Ishikawa (cell line): ENCODE measurements at regions not wholly inside any gene's neighbourhood (a gene's known extent, or its start where the extent isn't known, plus 50 kb on each side); places are given as distances from the start of the nearest gene placed in this dataset.

Source experiments
- CEBPB ChIP-seq: IDR thresholded peaks from 2 replicates; pipeline ENCODE4 v1.6.1; 2012
- CREB1 ChIP-seq: IDR thresholded peaks from 2 replicates; pipeline ENCODE4 v1.6.1; 2012; ENCODE audit warnings: low read depth
- EGR1 ChIP-seq: IDR thresholded peaks from 2 replicates; pipeline ENCODE4 v1.6.1; 2012
- EP300 ChIP-seq: IDR thresholded peaks from 2 replicates; pipeline ENCODE4 v1.6.1; 2012; ENCODE audit warnings: borderline replicate concordance
- FOXM1 ChIP-seq: IDR thresholded peaks from 2 replicates; pipeline ENCODE4 v1.6.1; 2012; ENCODE audit warnings: low read depth, borderline replicate concordance
- MAX ChIP-seq: IDR thresholded peaks from 2 replicates; pipeline ENCODE4 v1.6.1; 2012
- NFIC ChIP-seq: IDR thresholded peaks from 2 replicates; pipeline ENCODE4 v1.6.1; 2012
- RAD21 ChIP-seq: IDR thresholded peaks from 2 replicates; pipeline ENCODE4 v1.6.1; 2012; ENCODE audit warnings: low read depth
- REST ChIP-seq: IDR thresholded peaks from 2 replicates; pipeline ENCODE4 v1.6.1; 2012; ENCODE audit warnings: low read depth, mild to moderate bottlenecking
- TAF1 ChIP-seq: IDR thresholded peaks from 2 replicates; pipeline ENCODE4 v1.6.1; 2012; ENCODE audit warnings: low read depth, mild to moderate bottlenecking
- TCF12 ChIP-seq: IDR thresholded peaks from 2 replicates; pipeline ENCODE4 v1.6.1; 2012; ENCODE audit warnings: low read depth
- TEAD4 ChIP-seq: IDR thresholded peaks from 2 replicates; pipeline ENCODE4 v1.6.1; 2012
- USF1 ChIP-seq: IDR thresholded peaks from 2 replicates; pipeline ENCODE4 v1.6.1; 2012
- YY1 ChIP-seq: IDR thresholded peaks from 2 replicates; pipeline ENCODE4 v1.6.1; 2012; ENCODE audit warnings: low read depth
- ZBTB7A ChIP-seq: IDR thresholded peaks from 2 replicates; pipeline ENCODE4 v1.6.1; 2012; ENCODE audit warnings: low read depth

GRCh38 chr1:238129677-238130076 lies 239.0 kb upstream of the ZP4 start:
- TF ChIP-seq TAF1 (no peak), USF1 (no peak), CREB1 (no peak), TEAD4 (no peak), YY1 (no peak), CEBPB (no peak), FOXM1 (no peak), MAX (no peak), RAD21 (no peak), EP300 (no peak), TCF12 (no peak), EGR1 (no peak), ZBTB7A (no peak)

- no peak for TF ChIP-seq NFIC
- no peak for TF ChIP-seq FOXM1
- no peak for TF ChIP-seq REST
- no peak for TF ChIP-seq TAF1
Measured at GRCh38 chr1:238123201-238123600, 232.5 kb upstream of the ZP4 start.

GRCh38 chr1:238119861-238120260 lies 229.1 kb upstream of the ZP4 start:
- TF ChIP-seq EGR1, result no peak
- no peak for TF ChIP-seq CEBPB
- TF ChIP-seq MAX, result no peak
- no peak for TF ChIP-seq NFIC
- no peak for TF ChIP-seq FOXM1
- no peak for TF ChIP-seq YY1
- no peak for TF ChIP-seq TEAD4

GRCh38 chr1:238119060-238119459 lies 228.3 kb upstream of the ZP4 start:
- no peak for TF ChIP-seq RAD21
- TF ChIP-seq ZBTB7A, result no peak
- TF ChIP-seq NFIC, result no peak
- TF ChIP-seq TCF12, result no peak

GRCh38 chr1:238115852-238116251 lies 225.1 kb upstream of the ZP4 start:
- TF ChIP-seq USF1 (no peak), TEAD4 (no peak), EGR1 (no peak), ZBTB7A (no peak), CEBPB (no peak), CREB1 (no peak), YY1 (no peak), EP300 (no peak), MAX (no peak), RAD21 (no peak), NFIC (no peak), TCF12 (no peak), TAF1 (no peak), REST (no peak), FOXM1 (no peak)

GRCh38 chr1:238112952-238113621 lies 222.4 kb upstream of the ZP4 start:
- TF ChIP-seq FOXM1 (no peak), YY1 (no peak), TCF12 (no peak), USF1 (no peak), NFIC (no peak), MAX (no peak), CREB1 (no peak), ZBTB7A (no peak), RAD21 (no peak), CEBPB (no peak), REST (no peak), EP300 (no peak), EGR1 (no peak), TEAD4 (no peak)
